Testis (tissue), 2 donors: ENCODE measurements at regions not wholly inside any gene's neighbourhood (a gene's known extent, or its start where the extent isn't known, plus 50 kb on each side); places are given as distances from the start of the nearest gene placed in this dataset.
"Not testable (repeated sequence)": the region's sequence is repeated elsewhere in the genome, so short reads cannot be mapped to it uniquely, and the experiment has no call there.

Experiments used
- CTCF ChIP-seq, 3 experiments: fragments of 450-650 bp in 2 of 3; fragments of 200-600 bp in 1 of 3; sonication (generic) in 1 of 3; IDR thresholded peaks; one replicate each; pipeline ENCODE4 v1.5.1; 2016 to 2019; ENCODE audit warnings: antibody characterized with exemption in 3 of 3, mild to moderate bottlenecking in 2 of 3, moderate library complexity in 1 of 3
- POLR2A ChIP-seq: fragments of 450-650 bp; IDR thresholded peaks from one replicate; pipeline ENCODE4 v1.6.1; 2017; ENCODE audit warnings: antibody characterized with exemption, mild to moderate bottlenecking, moderate library complexity

- TF ChIP-seq CTCF (IDR thresholded peaks at IDR 0.05); POLR2A: not testable (repeated sequence)
Measured at GRCh38 chr20:29868014-29868413, 1389.5 kb upstream of the DEFB115 start.
